Fibroblast of skin of abdomen (primary cell): ENCODE measurements at regions not wholly inside any gene's neighbourhood (a gene's known extent, or its start where the extent isn't known, plus 50 kb on each side); places are given as distances from the start of the nearest gene placed in this dataset.

Experiments
- DNase-seq: peaks from one replicate; pipeline ENCODE4 v3.0.0-alpha.2; 2013

DNA sequence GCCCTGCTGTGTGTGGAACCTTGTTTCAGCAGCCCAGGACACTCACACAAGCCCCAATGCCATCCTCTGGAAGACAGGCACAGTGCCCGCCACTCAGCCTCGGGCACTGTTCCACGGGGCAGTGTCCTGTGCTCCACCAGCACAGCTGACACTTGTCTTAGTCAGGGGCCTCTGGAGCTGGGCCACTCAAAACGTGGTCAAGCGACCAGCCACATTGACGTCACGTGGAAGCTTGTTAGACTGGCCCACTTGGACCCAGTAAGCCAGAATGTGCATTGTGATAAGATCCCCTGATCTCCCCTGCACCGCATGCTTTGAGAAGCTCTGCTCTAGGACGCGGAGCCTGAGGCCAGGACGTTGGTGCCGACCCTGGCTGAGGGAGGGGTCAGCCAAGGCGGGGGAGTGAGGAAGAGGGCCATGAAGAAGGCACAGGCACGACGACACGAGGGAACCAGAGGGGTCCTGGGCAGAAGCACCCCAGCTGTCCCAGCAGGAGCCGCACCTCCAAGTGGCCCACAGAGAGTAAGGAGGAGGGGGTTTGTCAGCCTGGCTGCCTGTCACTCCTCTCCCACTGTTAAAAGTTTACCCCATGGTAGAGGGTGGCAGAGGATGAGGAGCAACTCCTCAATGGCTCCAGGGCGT, 64.6 kb downstream of the LINC01488 start:
- DNase-seq: no peak

DNA sequence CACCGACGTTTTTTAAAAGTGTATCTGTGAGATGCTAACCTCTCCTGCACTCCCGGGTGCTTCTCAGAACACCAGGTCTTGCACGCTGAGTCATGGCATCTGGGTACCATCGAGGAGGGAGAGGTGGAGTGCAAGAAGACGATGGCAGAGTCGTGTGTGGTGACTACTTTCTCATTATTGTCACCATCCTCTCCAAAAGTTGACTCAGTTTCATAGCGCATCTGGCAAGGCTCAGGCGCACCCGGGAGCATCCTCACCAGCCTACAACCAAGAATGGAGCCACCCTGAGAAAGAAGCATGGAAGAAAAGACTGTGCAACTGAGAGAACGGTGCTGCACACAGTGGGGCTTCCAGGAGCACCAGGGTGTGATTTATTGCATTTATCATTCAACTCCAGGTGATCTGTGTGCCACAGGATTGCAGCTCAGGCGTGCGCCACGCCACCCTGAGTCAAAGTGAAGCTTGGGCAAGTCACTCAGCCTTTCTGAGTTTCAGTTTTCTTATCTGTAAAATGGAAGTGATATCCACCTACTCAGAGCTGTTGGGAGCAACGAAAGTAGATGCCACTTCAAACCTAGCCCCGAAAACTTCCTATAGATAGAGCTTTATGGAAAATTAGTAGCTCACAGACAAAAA, 65.4 kb downstream of the LINC01488 start:
- DNase-seq: no peak

DNA sequence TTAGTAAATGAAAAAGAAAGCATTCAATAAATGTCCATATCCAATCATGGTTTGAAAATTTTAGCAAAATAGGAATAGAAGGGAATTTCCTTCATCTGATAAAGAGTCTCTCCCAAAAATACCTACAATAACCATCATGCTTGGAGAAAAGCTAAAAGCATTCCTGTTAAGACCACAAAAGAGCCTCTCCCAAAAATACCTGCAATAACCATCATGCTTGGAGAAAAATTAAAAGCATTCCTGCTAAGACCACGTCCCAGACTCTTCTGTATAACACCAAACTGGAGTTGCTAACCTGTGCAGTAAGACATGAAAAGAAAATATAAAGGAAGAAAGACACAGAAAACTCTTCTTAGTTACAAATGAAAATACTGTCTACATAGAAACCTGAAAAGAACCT, 69.4 kb downstream of the LINC01488 start:
- no peak for DNase-seq

DNA sequence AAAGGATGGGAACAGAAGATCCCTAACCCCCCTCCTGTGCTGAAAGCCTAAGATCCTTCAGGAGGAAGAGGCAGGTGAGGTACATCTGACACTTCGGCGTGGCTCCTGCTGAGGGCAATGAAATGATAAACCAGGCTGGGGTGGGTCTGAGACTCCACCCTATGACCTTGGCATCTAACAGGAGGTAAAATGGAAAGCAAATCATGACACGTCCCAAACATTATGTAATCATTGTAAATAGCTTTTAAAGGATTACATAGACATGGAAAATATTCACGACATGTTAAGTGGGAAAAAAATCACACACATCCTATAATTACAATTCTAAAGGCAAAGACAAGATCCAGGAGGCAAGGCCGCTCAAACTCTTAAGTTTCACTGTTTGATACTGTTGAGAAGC, 70.5 kb downstream of the LINC01488 start:
- no peak for DNase-seq

DNA sequence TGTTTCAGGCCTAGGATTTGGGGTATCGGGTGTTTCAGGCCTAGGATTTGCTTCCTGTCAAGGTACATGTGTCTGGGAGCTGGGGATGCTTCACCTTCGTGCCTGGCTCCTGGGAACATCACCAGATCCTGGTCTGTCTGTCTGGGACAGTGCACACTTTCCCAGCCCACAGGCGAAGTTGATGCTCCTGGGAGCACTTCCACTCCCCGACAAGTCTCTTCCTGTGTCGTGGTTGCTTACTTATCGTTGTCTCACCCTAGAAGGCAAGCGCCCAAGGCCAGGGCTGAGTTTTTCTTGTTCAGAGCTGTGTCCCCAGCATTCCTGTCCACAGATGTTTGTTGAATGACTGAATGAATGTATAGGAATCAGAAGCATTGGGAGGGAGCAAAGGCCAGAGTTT, 71.5 kb downstream of the LINC01488 start:
- DNase-seq: no peak

DNA sequence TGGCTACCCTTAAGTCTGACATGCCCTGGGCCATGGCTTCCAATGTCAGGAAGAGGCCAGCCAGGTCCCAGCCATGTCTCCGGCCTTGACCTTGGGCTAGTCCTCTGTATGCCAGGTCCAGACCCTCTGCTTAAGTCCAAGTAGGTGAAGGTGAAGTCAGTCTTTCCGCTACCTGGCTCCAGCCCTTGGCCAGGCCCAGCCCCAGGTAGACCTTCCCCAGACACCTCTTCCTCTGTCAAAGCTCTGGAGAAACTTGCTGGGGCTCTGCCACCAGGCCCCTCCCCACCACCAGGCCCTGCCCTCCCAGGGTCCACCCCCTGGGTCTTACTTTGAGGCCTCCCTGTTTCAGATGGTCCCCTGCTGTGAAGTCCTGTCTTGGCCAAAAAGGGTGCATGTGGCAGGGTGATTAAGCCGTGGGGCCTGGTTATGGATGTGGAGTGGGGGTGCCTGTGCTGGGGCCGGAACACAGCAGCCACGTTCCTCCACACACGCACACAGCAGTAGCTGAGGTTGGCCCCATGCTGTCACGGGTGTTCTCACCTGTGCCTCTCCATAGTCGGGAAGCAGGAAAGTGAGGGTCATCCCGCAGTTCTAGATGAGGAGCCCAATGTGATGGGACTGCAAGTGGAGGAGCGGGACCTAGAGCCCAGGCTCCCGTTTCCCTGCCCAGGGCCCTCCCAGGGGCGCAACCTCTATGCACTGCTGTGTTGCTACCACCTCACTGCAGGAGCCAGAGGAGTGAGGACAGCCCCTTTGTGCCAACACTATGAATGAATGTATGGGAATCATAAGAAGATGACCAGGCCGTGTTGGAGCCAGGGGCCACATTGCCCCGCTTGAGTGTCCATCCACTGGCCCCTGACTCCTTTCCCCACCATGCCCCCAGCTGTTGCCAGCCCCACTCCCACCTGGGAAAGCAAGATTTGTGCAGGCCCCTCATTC, 72.2 kb downstream of the LINC01488 start:
- DNase-seq: no peak

DNA sequence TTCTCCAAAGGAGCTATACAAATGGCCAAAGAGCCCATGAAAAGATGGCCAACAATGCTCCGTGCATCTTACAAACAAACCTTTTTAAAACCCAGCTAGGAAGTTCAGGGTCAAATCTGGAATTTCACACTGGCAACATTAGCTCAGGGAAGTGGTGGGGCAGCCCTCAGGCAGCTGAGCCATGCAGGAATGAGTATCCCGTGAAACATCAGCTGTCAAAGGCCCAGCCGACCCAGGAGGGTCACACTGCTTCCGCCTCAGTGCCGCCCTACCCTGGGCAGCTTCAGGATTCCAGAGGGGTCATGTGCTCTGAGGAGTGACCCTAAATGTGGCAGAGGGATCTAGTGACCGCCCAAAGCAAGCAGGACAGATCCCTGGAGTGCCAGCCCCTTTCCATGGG, 73.4 kb downstream of the LINC01488 start:
- no peak for DNase-seq

DNA sequence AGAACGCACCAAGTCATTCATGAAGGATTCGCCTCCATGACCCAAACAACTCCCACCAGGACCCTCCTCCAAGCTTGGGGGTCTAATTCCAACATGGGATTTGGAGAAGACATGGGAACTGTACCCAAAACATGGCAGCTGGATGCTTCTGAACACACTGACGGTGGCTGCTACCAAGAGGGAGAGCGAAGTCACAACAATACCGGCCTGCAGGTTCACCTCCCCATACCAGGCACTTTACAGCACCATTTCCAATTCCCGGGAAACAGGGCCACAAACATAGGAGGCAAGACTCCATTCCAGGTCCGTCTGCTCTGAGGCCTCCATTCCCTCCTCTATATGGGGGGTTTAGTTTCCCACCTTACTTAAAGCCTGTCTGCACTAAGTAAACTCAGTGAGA, 75.8 kb downstream of the LINC01488 start:
- no peak for DNase-seq

DNA sequence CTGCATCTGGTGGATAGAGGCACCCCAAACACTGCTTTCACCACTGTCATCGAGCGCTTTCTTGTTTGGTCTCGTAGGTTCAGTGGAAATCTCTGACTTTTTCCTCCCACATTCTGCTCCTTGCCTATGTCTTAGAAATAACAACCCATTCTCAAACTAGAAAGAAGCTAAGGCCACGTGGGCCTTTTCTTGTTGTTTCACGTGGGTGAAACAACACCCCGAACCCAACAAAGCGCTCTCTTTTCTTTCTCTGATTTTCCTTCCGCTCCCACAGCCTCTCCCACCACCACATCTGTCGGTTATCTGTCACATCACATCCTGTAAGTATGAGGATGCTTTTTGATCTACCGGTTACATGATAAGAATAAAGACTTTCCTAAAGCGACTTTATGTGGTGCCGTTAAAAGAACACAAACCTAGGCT, 77.1 kb downstream of the LINC01488 start:
- DNase-seq: no peak

DNA sequence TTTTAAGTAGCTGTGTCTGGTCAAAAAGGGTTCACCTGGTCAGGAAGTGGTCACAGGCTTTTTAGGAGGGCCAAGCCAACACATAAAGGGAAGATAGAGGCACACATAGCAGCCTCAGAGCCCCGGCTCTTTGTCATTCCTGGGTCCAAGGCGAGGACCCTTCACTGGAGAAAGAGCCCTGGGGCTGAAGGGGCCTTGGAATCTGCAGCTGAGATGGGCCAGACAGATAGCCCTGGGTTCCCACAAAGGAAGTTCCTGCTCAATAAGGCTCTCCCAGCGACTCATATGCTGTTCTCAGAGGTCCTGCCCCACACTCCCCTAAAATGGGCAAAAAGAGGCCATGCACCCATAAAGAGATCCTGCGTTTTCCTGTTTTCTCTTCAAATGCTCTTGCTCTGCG, 77.7 kb downstream of the LINC01488 start:
- DNase-seq: no peak

DNA sequence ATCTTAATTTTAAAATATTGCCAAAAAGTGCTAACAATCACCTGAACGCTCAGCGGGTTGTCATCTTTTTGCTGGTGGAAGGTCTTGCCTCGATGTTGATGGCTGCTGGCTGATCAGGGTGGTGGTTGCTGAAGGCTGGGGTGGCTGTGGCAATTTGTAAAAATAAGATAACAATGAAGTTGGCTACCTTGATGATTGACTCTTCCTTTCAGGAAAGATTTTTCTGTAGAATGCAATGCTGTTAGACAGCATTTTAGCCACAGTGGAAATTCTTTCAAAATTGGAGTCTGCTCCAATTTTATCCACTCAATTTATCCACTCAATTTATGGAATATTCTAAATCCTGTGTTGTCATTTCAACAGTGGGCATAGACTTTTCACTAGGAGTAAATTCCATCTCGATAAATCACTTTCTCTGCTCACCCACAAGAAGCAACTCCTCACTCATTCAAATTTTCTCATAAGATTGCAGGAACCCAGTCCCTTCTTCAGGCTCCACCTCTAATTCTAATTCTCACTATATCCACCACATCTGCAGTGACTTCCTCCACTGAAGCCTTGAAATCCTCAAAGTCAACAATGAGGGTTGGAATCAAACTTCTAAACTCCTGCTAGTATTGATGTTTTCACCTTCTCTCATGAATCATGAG, 78.8 kb downstream of the LINC01488 start:
- DNase-seq: peak; percentile 24

DNA sequence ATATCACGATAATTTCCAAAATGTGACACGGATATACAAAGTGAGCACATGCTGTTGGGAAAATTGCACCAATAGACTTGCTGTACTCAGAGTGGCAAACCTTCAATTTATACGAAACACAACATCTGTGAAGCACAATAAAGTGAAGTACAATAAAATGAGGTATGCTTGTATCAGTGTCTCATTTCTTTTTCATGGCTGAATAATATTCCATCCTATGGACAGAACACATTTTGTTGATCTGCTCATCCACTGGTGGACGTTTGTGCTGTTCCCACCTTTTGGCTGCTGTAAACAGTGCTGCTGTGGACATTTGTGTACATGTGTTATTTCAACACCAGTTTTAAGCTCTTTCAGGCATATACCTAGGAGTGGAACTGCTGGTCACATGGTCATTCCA, 78.7 kb upstream of the CCND1 start:
- DNase-seq: no peak

DNA sequence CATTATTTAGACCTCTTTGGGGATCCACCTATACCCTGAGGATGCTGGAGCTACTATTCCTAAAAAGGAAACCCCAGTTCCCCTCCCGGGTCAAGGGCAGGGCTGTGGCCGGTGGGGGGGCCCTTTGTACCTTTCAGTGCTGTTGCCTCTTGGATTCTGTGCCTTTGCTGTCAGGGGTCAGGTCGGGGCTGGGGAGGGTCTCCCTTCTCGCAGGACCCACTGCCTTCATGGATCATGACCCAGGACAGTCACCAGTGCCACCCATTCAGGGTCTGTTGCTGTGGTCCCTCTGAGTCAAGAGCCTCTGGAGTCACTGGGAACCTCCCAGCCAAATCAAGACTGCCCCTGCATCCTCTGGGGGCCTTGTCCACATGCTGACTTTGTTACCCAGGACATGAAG, 78.1 kb upstream of the CCND1 start:
- DNase-seq: no peak

DNA sequence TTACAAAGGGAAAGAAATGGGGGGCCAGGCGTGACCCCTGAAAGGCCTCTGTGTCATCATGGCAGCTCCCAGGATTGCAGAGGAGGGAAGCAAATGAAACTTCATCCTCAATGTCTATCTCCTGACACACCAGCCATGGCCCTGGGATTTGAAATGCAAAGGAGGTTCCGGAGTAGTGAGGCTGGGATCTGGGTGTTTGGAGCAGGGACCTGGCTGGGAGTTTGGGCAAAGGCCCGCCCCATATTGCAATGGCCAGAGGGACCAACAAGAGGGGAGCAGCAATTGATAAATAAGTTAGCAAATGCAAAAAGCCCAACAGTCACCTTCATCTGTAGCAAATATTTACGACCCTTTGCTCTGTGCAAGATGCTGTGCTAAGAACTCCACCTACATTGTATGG, 77.7 kb upstream of the CCND1 start:
- DNase-seq: no peak

DNA sequence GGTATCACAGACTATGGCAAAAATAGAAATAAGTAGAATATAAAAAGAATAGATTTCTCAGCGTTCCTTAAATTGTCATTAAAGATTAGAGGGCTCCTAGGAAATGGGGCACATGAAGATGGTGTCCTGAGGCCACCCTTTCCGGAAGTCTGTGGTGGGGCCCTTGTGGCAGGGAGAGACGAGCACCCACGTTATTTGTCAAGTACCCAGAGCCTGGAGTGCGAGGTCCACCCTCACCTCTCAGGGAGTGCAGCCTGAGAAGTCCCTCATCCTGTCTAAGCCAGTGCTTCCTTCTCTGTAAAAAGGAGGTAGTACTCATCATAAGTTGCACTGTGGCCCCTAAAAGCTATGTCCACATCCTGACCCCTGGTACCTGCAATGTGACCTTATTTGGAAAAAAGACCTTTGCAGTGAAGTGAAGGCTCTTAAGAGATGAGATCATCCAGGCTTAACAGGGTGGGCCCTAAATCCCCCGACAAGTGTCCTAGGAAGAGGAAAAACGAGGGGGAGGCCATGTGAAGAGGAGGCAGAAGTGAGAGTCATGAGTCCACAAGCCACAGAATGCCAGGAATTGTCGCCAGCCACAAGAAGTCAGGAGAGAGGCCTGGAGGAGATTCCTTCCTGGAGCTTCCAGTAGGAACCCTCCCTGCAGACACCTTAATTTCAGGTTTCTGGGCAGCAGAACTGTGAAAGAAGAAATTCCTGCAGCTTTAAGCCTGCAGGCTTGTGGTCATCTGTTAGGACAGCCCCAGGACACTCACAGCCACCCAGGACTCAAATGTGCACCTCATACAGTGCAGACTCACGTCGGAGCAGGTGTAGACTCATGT, 76.8 kb upstream of the CCND1 start:
- DNase-seq: peak; percentile 76

DNA sequence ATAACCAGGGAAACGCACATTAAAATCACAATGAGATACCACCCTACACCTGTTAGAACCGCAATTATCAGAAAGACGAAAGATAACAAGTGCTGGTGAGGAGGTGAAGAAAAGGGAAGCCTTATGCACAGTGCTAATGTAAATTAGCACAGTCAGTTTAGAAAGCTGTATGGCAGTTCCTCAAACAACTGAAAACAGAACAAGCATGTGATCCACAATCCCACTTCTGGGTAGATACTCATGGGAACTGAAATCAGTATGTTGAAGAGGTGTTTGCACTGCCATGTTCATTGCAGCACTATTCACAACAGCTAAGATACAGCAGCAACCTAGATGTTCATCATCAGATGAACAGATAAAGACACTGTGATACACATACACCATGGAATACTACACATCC, 75.0 kb upstream of the CCND1 start:
- DNase-seq: no peak

DNA sequence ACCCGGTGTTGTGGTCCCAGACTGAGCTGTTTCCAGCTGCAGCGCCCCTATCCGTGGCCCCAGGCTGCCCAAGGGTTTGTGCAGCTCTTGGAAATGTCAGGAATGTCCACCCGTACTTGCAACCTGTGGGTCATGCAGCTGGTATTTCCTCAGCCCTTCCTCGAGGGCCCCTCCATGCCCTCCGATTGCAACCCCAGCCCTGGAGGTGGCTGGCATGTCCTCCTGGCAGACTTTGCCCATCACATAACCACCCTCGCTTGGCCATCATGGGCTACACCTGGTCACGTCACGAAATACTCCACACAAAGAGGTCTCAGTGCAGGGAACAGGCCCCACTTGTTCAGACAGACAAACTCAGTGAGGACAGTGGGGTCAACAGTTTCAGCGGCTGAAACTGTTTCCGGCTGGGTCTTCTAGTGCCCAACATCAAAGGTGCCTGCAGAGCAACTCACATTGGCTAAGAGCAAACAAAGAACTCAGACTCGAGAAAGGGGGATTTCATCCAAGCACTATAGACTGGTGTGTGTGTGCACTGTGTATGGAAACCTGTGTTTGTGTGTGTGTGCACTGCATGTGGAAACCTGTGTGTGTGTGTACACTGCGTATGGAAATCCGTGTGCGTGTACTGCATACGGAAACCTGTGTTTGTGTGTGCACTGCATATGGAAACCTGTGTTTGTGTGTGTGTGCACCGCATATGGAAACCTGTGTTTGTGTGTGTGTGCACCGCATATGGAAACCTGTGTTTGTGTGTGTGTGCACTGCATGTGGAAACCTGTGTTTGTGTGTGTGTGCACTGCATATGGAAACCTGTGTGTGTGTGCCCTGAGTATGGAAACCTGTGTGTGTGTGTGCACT, 72.8 kb upstream of the CCND1 start:
- peak; percentile 17 for DNase-seq

DNA sequence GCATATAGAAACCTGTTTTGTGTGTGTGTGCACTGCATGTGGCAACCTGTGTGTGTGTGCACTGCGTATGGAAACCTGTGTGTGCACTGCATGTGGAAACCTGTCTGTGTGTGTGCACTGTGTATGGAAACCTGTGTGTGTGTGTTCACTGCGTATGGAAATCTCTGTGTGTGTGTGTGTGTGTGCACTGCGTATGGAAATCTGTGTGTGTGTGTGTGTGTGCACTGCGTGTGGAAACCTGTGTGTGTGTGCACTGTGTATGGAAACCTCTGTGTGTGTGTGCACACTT, 72.2 kb upstream of the CCND1 start:
- DNase-seq: no peak

DNA sequence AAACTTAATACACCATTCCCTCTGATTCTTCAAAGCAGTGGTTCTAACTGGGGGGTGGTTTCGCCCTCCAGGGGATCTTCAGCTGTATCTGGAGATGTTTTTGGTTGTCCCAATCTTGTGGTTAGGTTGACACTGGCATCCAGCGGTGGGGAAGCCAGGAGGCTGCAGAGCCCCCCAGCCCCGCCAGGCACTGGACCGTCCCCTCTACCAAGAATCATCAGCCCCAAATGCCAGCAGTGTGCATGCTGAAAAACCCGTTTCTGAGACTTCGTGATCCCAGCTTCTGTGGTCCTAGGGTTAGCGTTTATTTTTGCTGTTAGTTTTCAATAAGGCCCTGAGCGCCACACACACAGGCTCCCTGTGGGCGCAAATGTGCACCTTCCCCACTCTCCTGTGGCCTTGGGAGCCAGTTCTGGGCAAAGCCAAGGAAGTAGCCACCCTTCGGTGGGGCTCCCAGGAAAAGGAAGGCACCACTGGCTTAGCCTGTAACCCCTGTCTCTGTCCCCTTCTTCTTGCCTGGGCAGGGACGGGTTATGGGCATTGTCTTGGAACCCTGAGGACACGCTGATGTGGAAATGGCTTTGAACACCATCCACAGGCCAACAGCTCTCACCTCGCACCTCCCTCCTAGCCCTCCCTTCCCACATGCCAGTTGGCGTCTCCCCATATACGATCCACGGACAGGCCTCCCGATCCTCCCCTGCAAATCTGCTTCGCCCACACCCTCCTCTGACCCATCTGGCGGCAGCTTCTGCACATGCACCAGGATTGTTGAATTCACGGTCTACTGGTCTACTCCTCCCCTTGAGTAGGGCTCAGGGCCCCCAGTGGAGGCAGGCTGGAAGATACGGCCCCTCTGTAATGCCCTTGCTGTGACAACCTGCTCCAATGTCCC, 71.4 kb upstream of the CCND1 start:
- DNase-seq: no peak

DNA sequence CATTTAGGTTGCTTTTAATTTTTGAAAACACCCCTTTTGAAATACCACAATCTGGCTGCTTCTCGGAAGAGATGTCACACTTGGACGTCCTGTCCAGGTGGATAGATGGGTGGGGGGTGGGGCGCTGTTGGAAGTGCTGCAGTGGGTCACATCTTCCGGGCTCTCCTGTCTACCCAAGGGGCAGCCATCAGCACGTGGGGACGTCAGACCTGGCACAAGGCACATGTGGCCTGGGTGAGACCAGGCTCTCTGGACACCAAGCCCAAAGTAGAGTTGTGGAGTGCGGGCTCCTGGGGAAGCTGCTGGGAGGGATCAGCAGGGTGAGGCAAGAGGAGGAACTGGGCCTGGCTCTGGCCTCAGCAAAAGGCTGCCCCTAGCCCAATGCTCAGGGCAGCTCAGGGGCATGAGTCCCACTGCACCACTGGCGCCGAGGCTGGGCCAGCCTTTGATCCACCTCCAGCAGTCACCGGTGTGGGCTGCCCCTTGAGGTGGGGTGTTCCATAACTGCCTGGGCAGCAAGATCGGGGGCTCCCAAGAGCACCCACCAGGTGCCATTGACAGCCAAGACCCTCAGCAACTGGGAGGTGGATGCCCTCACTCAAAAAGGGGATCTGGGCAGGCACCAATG, 68.6 kb upstream of the CCND1 start:
- DNase-seq: no peak
